ENCODE measurements at regions not wholly inside any gene's neighbourhood (a gene's known extent, or its start where the extent isn't known, plus 50 kb on each side); places are given as distances from the start of the nearest gene placed in this dataset.

GRCh38 chr9:28471261-28471660 lies 898.0 kb upstream of the C9orf72 start:
- no peak for TF ChIP-seq CTCF (conservative IDR thresholded peaks at IDR 0.05)
- TF ChIP-seq EZH2 (IDR thresholded peaks at IDR 0.05; ENCODE audit: low read depth) = no peak

All from PC-9 (cell line).